ENCODE measurements at regions not wholly inside any gene's neighbourhood (a gene's known extent, or its start where the extent isn't known, plus 50 kb on each side); places are given as distances from the start of the nearest gene placed in this dataset.

- no peak for DNase-seq
- no peak overlapping the region for H3K27ac ChIP-seq
- H3K27me3 ChIP-seq (ENCODE audit: insufficient read depth, low read depth, severe bottlenecking): no peaks in the 10 kb centered on the region
- peaks cover 2% of the 10 kb centered on the region for H3K9me3 ChIP-seq (ENCODE audit: severe bottlenecking)
- no peak overlapping the region for H3K4me3 ChIP-seq (ENCODE audit: low read depth, low read length)
- no peak for TF ChIP-seq CTCF (IDR thresholded peaks at IDR 0.05; ENCODE audit: low read depth, low read length)
- no peaks in the 10 kb centered on the region for H3K36me3 ChIP-seq
Observed at GRCh38 chr4:14650127-14650526, 352.2 kb upstream of the CPEB2 start.

- no peak for TF ChIP-seq CTCF (IDR thresholded peaks at IDR 0.05; ENCODE audit: low read depth, low read length)
- no peak for DNase-seq
- Histone ChIP-seq H3K4me3 (ENCODE audit: low read depth, low read length) (no peak overlapping the region), H3K36me3 (no peaks in the 10 kb centered on the region), H3K27ac (no peak overlapping the region), H3K9me3 (ENCODE audit: severe bottlenecking) (peaks cover 2% of the 10 kb centered on the region), H3K27me3 (ENCODE audit: insufficient read depth, low read depth, severe bottlenecking) (no peaks in the 10 kb centered on the region)
Observed at GRCh38 chr4:14652522-14652921, 349.8 kb upstream of the CPEB2 start.

- peaks cover 2% of the 10 kb centered on the region for H3K9me3 ChIP-seq (ENCODE audit: severe bottlenecking)
- TF ChIP-seq CTCF (IDR thresholded peaks at IDR 0.05; ENCODE audit: low read depth, low read length): no peak
Observed at GRCh38 chr4:14653338-14653737, 348.9 kb upstream of the CPEB2 start.

GRCh38 chr4:14659286-14659685 lies 343.0 kb upstream of the CPEB2 start:
- no peak for TF ChIP-seq CTCF (IDR thresholded peaks at IDR 0.05; ENCODE audit: low read depth, low read length)
- Histone ChIP-seq H3K9me3 (ENCODE audit: severe bottlenecking) (peaks cover 2% of the 10 kb centered on the region), H3K27ac (no peak overlapping the region), H3K27me3 (ENCODE audit: insufficient read depth, low read depth, severe bottlenecking) (no peaks in the 10 kb centered on the region), H3K36me3 (no peaks in the 10 kb centered on the region), H3K4me3 (ENCODE audit: low read depth, low read length) (no peak overlapping the region)
- DNase-seq: no peak

More at GRCh38 chr4:14653338-14653737, 348.9 kb upstream of the CPEB2 start:
- DNase-seq: no peak
- H3K27ac ChIP-seq: no peak overlapping the region
- H3K36me3 ChIP-seq: no peaks in the 10 kb centered on the region
- no peaks in the 10 kb centered on the region for H3K27me3 ChIP-seq (ENCODE audit: insufficient read depth, low read depth, severe bottlenecking)
- H3K4me3 ChIP-seq (ENCODE audit: low read depth, low read length): no peak overlapping the region

- H3K9me3 ChIP-seq (ENCODE audit: severe bottlenecking): no peaks in the 10 kb centered on the region
Observed at GRCh38 chr4:14667624-14668151, 334.6 kb upstream of the CPEB2 start.

More at GRCh38 chr4:14667624-14668151, 334.6 kb upstream of the CPEB2 start:
- Histone ChIP-seq H3K27ac (no peak overlapping the region), H3K36me3 (no peaks in the 10 kb centered on the region), H3K4me3 (ENCODE audit: low read depth, low read length) (no peak overlapping the region), H3K27me3 (ENCODE audit: insufficient read depth, low read depth, severe bottlenecking) (no peaks in the 10 kb centered on the region)
- DNase-seq: no peak
- TF ChIP-seq CTCF (IDR thresholded peaks at IDR 0.05; ENCODE audit: low read depth, low read length): no peak
